HEK293 (cell line): ENCODE measurements at regions not wholly inside any gene's neighbourhood (a gene's known extent, or its start where the extent isn't known, plus 50 kb on each side); places are given as distances from the start of the nearest gene placed in this dataset.
"Not testable (repeated sequence)": the region's sequence is repeated elsewhere in the genome, so short reads cannot be mapped to it uniquely, and the experiment has no call there.

Source experiments
- RBAK ChIP-seq: fragments of 450-650 bp; formaldehyde crosslinking; IDR thresholded peaks from 2 replicates; pipeline ENCODE4 v1.5.1; 2016; ENCODE audit warnings: missing biosample characterization, missing genetic modification characterization
- ZNF121 ChIP-seq: fragments of 450-650 bp; formaldehyde crosslinking; IDR thresholded peaks from 2 replicates; pipeline ENCODE4 v1.5.1; 2016; ENCODE audit warnings: missing biosample characterization, missing genetic modification characterization
- ZNF138 ChIP-seq: fragments of 450-650 bp; formaldehyde crosslinking; IDR thresholded peaks from 2 replicates; pipeline ENCODE4 v1.5.1; 2016; ENCODE audit warnings: missing biosample characterization, missing genetic modification characterization, borderline replicate concordance
- ZNF549 ChIP-seq: fragments of 450-650 bp; IDR thresholded peaks from 2 replicates; pipeline ENCODE4 v1.5.1; 2018; ENCODE audit warnings: missing biosample characterization, missing genetic modification characterization, mild to moderate bottlenecking, inconsistent platforms, moderate library complexity
- TF ChIP-seq, protein P1 (sequence below): fragments of 450-650 bp; formaldehyde crosslinking; IDR thresholded peaks from 2 replicates; pipeline ENCODE4 v1.5.1; 2016; ENCODE audit warnings: missing biosample characterization, missing genetic modification characterization
- TF ChIP-seq, protein P2 (sequence below): fragments of 450-650 bp; formaldehyde crosslinking; optimal IDR thresholded peaks from 2 replicates; pipeline ENCODE3; 2016; ENCODE audit warnings: missing biosample characterization, mild to moderate bottlenecking, missing genetic modification characterization

DNA sequence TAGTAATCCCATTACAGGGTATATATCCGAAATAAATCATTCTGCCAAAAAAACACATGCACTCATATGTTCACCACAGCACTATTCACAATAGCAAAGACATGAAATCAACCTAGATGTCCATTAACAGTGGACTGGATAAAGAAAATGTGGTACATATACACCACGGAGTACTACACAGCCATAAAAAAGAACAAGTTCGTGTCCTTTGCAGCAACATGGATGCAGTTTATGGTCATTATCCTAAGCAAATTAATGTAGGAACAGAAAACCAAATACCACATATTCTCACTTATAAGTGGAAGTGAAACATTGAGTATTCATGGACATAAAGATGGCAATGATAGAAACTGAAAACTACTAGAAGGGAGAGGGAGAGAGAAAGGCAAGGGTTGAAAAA is 49.9 kb upstream of the CEP85L start:
- not testable (repeated sequence) for TF ChIP-seq ZNF138 (tag by site-specific recombination); ZNF549 (tag by site-specific recombination); ZNF121 (tag by site-specific recombination); RBAK
- TF ChIP-seq, protein P1, sequence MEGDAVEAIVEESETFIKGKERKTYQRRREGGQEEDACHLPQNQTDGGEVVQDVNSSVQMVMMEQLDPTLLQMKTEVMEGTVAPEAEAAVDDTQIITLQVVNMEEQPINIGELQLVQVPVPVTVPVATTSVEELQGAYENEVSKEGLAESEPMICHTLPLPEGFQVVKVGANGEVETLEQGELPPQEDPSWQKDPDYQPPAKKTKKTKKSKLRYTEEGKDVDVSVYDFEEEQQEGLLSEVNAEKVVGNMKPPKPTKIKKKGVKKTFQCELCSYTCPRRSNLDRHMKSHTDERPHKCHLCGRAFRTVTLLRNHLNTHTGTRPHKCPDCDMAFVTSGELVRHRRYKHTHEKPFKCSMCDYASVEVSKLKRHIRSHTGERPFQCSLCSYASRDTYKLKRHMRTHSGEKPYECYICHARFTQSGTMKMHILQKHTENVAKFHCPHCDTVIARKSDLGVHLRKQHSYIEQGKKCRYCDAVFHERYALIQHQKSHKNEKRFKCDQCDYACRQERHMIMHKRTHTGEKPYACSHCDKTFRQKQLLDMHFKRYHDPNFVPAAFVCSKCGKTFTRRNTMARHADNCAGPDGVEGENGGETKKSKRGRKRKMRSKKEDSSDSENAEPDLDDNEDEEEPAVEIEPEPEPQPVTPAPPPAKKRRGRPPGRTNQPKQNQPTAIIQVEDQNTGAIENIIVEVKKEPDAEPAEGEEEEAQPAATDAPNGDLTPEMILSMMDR (tag by site-specific recombination) = not testable (repeated sequence)
- TF ChIP-seq, protein P2, sequence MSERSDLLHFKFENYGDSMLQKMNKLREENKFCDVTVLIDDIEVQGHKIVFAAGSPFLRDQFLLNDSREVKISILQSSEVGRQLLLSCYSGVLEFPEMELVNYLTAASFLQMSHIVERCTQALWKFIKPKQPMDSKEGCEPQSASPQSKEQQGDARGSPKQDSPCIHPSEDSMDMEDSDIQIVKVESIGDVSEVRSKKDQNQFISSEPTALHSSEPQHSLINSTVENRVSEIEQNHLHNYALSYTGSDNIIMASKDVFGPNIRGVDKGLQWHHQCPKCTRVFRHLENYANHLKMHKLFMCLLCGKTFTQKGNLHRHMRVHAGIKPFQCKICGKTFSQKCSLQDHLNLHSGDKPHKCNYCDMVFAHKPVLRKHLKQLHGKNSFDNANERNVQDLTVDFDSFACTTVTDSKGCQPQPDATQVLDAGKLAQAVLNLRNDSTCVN (tag by site-specific recombination) = not testable (repeated sequence)
